Keratinocyte (primary cell): ENCODE measurements at regions not wholly inside any gene's neighbourhood (a gene's known extent, or its start where the extent isn't known, plus 50 kb on each side); places are given as distances from the start of the nearest gene placed in this dataset.

Experiments used
- DNase-seq: peaks from one replicate; pipeline ENCODE4 v3.0.0-alpha.2; 2011; ENCODE audit warnings: low read depth, missing footprints, low spot score
- FAIRE-seq: peaks from 2 replicates; lab custom pipeline; 2011; peaks lifted over from hg19 to GRCh38; lab: Jason Lieb, UNC
- H2AFZ ChIP-seq: 2 replicates; pipeline ENCODE4 v1.6.0; 2012; ENCODE audit warnings: low read length, control low read depth, inconsistent platforms; ENCODE audit not compliant: control insufficient read depth
- H3K27ac ChIP-seq: 2 replicates; pipeline ENCODE4 v1.5.1; 2011; ENCODE audit warnings: low read length; ENCODE audit not compliant: control insufficient read depth, insufficient read depth
- H3K27me3 ChIP-seq: 3 replicates; pipeline ENCODE4 v1.6.0; 2011; ENCODE audit warnings: low read length; ENCODE audit not compliant: control insufficient read depth, insufficient read depth; ENCODE audit errors: extremely low read depth
- H3K36me3 ChIP-seq, 2 experiments: 2 replicates in 1 of 2; 3 replicates in 1 of 2; pipeline ENCODE4 v1.5.1; 2011; ENCODE audit warnings: low read length in 2 of 2, mild to moderate bottlenecking in 1 of 2; ENCODE audit not compliant: control insufficient read depth in 2 of 2, insufficient read depth in 2 of 2; ENCODE audit errors: extremely low read depth in 1 of 2
- H3K4me1 ChIP-seq: 3 replicates; pipeline ENCODE4 v1.5.1; 2011; ENCODE audit warnings: low read length; ENCODE audit not compliant: control insufficient read depth, insufficient read depth; ENCODE audit errors: extremely low read depth
- H3K4me2 ChIP-seq: 3 replicates; pipeline ENCODE4 v1.6.0; 2011; ENCODE audit warnings: low read depth, low read length; ENCODE audit not compliant: control insufficient read depth, insufficient read depth; ENCODE audit errors: extremely low read depth
- H3K4me3 ChIP-seq, 3 experiments: fragments of 200-600 bp in 1 of 3; sonication (generic) in 1 of 3; 2 replicates in 2 of 3; 3 replicates in 1 of 3; pipeline ENCODE4 v1.5.1; 2011 to 2016; ENCODE audit warnings: low read length in 3 of 3, mild to moderate bottlenecking in 3 of 3, control low read depth in 2 of 3, inconsistent platforms in 1 of 3, low read depth in 1 of 3, mixed read lengths in 1 of 3, mixed run types in 1 of 3, moderate library complexity in 1 of 3; ENCODE audit not compliant: control insufficient read depth in 2 of 3, insufficient read depth in 2 of 3; ENCODE audit errors: extremely low read depth in 1 of 3
- H3K79me2 ChIP-seq: 2 replicates; pipeline ENCODE4 v1.6.0; 2012; ENCODE audit warnings: low read length; ENCODE audit not compliant: control insufficient read depth, insufficient read depth
- H3K9ac ChIP-seq: 3 replicates; pipeline ENCODE4 v1.6.0; 2011; ENCODE audit warnings: low read length; ENCODE audit not compliant: control insufficient read depth, insufficient read depth; ENCODE audit errors: extremely low read depth
- H3K9me1 ChIP-seq: 3 replicates; pipeline ENCODE4 v1.6.0; 2011; ENCODE audit warnings: low read length; ENCODE audit not compliant: control insufficient read depth, insufficient read depth; ENCODE audit errors: extremely low read depth
- H3K9me3 ChIP-seq: 2 replicates; pipeline ENCODE4 v1.5.1; 2012; ENCODE audit warnings: low read depth, low read length; ENCODE audit not compliant: control insufficient read depth
- H4K20me1 ChIP-seq: 3 replicates; pipeline ENCODE4 v1.6.0; 2011; ENCODE audit warnings: low read length; ENCODE audit not compliant: control insufficient read depth, insufficient read depth; ENCODE audit errors: extremely low read depth
- EZH2 ChIP-seq: IDR thresholded peaks from one replicate; pipeline ENCODE4 v1.6.1; 2012; ENCODE audit warnings: inconsistent platforms, mild to moderate bottlenecking, low read length, moderate library complexity
- dilution Hi-C: fragments of 300-500 bp; cut with MboI; formaldehyde crosslinking; loops from one replicate; pipeline ENCODE4 v1.7.0; 2020; ENCODE audit warnings: low sequenced_read_pairs; ENCODE audit not compliant: extremely low pct_ligation_motif_present
- TF ChIP-seq, protein P1 (sequence below), 3 experiments: IDR thresholded peaks in 1 of 3; conservative IDR thresholded peaks in 1 of 3; optimal IDR thresholded peaks in 1 of 3; 2 replicates in 2 of 3; 3 replicates in 1 of 3; pipeline versions ENCODE3 to v1.5.1; 2011; ENCODE audit warnings: low read length in 3 of 3, mild to moderate bottlenecking in 3 of 3, moderate library complexity in 2 of 3, control low read depth in 1 of 3, inconsistent platforms in 1 of 3; ENCODE audit not compliant: insufficient read depth in 2 of 3; ENCODE audit errors: extremely low read depth in 1 of 3

DNA sequence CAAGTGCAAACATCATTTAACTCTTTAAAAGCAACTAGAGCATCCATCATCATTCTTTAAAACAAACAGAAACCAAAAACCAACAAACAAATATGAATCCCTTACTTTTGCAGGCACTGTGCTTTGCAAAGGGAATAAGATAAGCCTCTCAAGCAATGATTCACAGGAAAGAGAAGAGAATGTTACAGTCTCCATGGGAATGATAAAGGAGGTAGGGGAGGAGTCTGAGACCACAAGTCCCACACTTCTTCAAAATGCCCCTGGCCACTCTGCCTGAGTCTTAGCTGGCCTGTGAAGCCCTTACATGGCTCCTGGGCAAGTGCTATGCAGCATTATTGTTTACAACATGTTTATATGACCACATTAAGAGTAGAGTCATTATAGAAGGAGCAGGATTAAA, 257.7 kb upstream of the MARCKS start:
- FAIRE-seq (no peak), DNase-seq (no peak)
- Histone ChIP-seq H3K79me2 (no peaks in the 10 kb centered on the region), H2AFZ (no peak overlapping the region), H4K20me1 (no peaks in the 10 kb centered on the region), H3K9me1 (no peaks in the 10 kb centered on the region), H3K9ac (no peak overlapping the region), H3K36me3 (no peaks in the 10 kb centered on the region), H3K9me3 (no peaks in the 10 kb centered on the region), H3K4me3 (no peak overlapping the region), H3K27me3 (no peaks in the 10 kb centered on the region), H3K27ac (no peak overlapping the region), H3K4me2 (no peak overlapping the region), H3K4me1 (no peaks in the 10 kb centered on the region)
- TF ChIP-seq, protein P1, sequence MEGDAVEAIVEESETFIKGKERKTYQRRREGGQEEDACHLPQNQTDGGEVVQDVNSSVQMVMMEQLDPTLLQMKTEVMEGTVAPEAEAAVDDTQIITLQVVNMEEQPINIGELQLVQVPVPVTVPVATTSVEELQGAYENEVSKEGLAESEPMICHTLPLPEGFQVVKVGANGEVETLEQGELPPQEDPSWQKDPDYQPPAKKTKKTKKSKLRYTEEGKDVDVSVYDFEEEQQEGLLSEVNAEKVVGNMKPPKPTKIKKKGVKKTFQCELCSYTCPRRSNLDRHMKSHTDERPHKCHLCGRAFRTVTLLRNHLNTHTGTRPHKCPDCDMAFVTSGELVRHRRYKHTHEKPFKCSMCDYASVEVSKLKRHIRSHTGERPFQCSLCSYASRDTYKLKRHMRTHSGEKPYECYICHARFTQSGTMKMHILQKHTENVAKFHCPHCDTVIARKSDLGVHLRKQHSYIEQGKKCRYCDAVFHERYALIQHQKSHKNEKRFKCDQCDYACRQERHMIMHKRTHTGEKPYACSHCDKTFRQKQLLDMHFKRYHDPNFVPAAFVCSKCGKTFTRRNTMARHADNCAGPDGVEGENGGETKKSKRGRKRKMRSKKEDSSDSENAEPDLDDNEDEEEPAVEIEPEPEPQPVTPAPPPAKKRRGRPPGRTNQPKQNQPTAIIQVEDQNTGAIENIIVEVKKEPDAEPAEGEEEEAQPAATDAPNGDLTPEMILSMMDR (optimal IDR thresholded peaks at IDR 0.05 in 1 of 3, IDR thresholded peaks at IDR 0.05 in 1 of 3, conservative IDR thresholded peaks at IDR 0.05 in 1 of 3; ENCODE audit: extremely low read depth in 1 of 3, insufficient read depth in 2 of 3, low read length in 3 of 3) = no peak
- TF ChIP-seq EZH2 = no peak
- dilution Hi-C loops = no loop called here

DNA sequence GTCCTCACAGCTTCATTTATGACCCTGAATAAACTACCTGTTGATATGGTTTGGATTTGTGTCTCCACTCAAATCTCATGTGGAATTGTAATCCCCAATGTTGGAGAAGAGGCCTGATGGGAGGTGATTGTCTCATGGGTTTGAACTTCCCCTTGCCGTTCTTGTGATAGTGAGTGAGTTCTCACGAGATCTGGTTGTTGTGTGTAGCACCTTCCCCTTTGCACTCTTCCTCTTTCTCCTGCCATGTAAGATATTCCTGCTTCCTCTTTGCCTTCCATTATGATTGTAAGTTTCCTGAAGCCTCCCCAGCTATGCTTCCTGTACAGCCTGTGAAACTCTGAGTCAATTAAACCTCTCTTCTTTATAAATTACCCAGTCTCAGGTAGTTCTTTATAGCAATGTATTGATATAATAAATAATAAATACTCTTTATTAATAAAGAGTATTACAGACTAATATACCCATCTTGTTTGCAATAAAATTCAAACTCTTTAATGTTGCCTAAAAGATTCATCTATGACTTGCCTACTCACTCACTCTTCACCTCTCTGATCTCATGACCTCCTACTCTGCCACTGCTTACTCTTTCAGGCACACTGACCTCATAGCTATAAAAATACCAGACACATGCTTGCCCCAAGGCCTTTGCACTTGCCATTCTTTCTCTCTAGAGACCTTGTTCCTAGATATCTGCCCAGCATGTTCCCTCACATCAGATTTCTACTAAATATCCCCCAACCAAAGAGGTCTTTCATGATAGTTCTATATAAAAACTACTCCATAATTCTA, 256.4 kb upstream of the MARCKS start:
- no peak overlapping the region for H3K9ac ChIP-seq
- no peak overlapping the region for H3K4me3 ChIP-seq
- no peaks in the 10 kb centered on the region for H4K20me1 ChIP-seq
- no peaks in the 10 kb centered on the region for H3K4me1 ChIP-seq
- TF ChIP-seq EZH2 = no peak
- TF ChIP-seq, protein P1 (optimal IDR thresholded peaks at IDR 0.05 in 1 of 3, IDR thresholded peaks at IDR 0.05 in 1 of 3, conservative IDR thresholded peaks at IDR 0.05 in 1 of 3; ENCODE audit: extremely low read depth in 1 of 3, insufficient read depth in 2 of 3, low read length in 3 of 3) = no peak
- dilution Hi-C loops = no loop called here
- H2AFZ ChIP-seq = no peak overlapping the region
- no peak overlapping the region for H3K27ac ChIP-seq
- no peaks in the 10 kb centered on the region for H3K9me1 ChIP-seq
- no peaks in the 10 kb centered on the region for H3K36me3 ChIP-seq
- H3K4me2 ChIP-seq = no peak overlapping the region
- H3K27me3 ChIP-seq = no peaks in the 10 kb centered on the region
- FAIRE-seq (no peak), DNase-seq (no peak)
- no peaks in the 10 kb centered on the region for H3K9me3 ChIP-seq
- H3K79me2 ChIP-seq = no peaks in the 10 kb centered on the region
